Left kidney (tissue), 1 donor: ENCODE measurements at regions not wholly inside any gene's neighbourhood (a gene's known extent, or its start where the extent isn't known, plus 50 kb on each side); places are given as distances from the start of the nearest gene placed in this dataset.
A peak's percentile ranks its signal among the peaks of the same experiment; 100 is the strongest.
"Not testable (repeated sequence)": the region's sequence is repeated elsewhere in the genome, so short reads cannot be mapped to it uniquely, and the experiment has no call there.

ENCODE experiments used
- DNase-seq: peaks from one replicate; pipeline ENCODE4 v3.0.0-alpha.2; 2013

DNA sequence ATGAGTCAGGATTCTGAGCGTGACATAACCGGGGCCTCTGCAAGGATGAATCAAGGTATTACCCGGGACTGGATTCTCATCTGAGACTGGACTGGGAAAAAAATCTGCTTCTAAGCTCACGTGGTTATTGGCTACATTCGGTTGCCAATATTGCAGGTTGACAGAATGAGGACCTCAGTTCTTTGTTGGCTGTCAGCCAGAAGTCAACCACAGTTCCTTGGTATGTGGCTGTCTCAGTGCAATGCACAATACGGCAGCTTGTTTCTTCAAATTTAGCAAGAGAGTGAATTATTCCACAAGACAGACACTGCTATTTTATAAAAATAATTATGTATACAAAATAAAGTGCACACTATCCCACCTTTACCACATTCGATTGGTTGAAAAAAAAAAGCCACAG is 424.2 kb downstream of the KLHL4 start:
- DNase-seq = no peak

DNA sequence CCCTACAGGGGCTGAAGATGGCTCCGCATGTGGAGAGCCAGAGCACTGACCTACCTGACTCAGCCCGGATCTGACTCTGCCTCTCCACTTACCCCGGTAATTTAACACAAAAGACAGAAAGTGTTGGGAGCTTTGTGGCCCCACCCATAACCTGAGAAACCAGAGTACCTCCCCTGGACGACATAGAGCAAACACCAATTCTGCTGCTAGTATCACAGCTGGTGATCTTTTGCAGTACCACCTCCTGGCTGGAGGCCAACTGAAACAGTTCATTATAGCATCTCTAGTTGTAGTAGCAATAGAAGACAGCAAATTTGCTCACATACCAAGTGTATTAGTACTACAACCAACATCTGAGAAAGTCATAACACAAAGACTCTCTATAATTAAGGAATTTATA is 443.9 kb downstream of the KLHL4 start:
- DNase-seq = no peak

DNA sequence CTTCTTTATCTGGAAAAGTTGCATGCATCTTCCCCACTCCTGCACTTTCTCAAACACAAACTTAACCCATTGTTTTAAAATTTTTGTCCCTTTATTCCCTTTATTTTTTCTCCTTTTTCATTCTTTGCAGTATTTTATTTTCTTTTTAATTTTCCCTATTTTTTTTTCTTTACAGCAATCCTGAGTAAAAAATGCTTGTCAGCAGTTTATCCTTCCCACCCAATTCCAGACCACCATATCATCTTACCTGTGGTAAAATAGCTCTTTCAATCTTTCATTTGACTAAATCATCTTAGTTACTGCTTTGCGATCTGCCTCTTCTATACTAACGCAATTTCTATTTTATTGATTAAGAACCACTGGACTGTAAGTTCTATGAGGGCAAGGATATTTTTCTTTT is 450.5 kb downstream of the KLHL4 start:
- DNase-seq = no peak

DNA sequence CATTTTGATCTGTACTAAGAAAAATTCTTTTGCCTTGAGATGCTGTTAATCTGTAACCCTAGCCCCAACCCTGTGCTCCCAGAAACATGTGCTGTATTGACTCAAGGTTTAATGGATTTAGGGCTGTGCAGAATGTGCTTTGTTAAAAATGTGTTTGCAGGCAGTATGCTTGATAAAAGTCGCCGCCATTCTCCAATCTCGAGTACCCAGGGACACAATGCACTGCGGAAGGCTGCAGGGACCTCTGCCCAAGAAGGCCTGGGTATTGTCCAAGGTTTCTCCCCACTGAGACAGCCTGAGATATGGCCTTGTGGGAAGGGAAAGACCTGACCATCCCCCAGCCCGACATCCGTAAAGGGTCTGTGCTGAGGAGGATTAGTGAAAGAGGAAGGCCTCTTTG is 454.5 kb downstream of the KLHL4 start:
- not testable (repeated sequence) for DNase-seq

DNA sequence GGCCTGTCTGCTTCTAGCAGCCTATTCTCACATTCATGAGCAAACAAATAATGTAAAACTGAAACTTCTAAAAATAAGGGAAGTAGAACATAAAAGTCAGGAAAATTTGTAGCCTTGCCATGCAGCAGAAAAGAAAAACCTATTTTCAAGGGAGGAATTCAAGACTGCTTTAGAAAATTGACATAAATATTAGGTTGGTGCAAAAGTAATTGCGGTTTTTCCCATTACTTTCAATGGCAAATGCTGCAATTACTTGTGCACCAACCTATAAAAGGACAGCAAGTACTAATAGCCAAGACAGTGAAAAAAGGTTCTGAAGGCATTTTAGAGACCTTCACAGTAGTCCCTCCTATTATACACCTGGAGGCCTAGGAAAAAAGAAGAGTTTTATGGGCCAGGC is 457.8 kb downstream of the KLHL4 start:
- DNase-seq = no peak

DNA sequence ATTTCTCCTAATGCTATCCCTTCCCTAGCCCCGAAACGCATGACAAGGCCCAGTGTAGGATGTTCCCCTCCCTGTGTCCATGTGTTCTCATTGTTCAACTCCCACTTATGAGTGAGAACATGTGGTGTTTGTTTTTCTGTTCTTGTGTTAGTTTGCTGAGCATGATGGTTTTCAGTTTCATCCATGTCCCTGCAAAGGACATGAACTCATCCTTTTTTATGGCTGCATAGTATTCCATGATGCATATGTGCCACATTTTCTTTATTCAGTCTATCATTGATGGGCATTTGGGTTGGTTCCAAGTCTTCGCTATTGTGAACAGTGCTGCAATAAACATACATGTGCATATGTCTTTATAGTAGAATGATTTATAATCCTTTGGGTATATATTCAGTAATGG is 490.3 kb downstream of the KLHL4 start:
- DNase-seq = not testable (repeated sequence)

DNA sequence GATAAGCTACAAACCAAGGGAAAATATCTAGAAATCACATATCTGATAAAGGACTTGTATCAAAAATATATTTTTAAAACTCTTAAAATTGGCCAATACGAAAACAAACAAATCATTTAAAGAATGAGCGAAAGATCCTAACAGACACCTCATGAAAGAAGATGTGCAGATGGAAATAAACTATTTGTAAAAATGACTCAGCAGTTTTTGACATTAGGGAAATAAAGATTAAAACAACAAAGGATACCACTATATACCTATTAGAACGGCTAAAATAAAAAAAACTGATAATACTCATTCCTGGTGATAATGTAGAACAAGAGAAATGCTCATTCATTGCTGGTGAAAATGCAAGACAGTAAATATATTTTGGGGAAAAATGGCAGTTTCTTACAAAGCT is 506.4 kb downstream of the KLHL4 start:
- no peak for DNase-seq

DNA sequence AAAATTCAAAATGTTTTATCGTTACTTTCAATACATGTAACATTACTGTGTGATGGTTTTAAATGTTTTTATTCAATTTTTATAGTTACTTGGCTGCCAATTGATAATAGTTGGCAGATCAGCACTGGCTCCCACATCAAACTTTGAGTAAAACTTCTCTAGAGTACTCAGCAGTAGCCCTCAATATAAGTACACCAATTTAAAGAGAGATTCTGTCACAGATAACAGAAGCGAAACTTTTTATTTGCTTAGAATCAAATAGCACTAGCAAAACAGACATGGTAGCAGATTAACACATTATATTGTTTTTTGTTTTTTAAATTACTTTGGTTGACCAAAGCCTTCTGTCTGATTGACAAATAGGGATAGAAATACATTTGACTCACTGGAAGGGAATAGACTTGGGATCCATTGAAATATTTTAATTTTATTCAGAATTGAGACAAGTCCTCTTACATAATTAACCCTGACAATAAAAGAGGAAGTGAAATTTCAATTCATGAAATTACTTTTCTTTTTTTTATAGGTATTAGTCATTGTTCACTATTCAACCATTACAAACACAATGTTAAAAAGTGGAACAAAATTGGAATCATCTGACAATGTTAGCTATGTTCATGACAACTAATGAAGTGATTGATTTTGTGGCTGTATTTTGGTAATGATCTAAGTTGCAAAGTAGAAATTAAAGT is 554.9 kb downstream of the KLHL4 start:
- no peak for DNase-seq

DNA sequence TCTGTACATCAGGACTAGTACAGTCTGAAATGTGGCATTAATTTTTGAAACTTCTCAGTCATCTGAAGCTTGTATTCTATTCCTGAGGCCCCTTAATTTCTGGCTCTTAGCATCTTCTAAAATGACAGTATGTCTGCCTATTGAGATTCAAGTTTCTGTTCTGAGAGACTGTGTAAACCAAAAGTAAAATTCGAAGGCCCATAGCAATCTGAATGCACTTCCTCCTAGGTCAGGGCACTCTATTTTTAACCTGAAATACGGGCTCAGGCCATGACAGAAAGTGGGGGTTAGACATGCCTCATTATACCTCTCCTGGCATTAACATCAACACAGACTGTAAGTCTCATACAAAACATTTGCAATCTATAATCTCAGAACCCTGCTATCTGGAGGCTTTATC is 584.4 kb downstream of the KLHL4 start:
- no peak for DNase-seq

DNA sequence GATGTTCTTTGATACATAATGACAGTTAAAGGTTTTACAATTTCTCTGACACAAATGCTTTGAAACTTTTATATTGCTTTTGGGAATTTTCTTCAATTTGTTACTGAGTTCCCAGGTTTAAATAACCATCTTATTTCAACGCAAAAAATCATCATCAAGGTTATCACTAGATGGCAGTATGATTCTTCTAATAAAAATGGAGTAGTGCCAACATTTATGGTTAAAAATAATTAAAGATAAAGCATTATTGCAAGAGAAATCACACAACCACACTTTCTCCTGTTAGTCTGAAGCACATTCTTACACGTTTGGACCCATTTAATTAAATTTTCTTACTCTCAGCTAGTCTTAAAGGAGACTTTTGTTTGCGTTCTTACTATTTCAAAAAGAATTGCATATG is 611.3 kb upstream of the CPXCR1 start:
- DNase-seq = peak; percentile 2

DNA sequence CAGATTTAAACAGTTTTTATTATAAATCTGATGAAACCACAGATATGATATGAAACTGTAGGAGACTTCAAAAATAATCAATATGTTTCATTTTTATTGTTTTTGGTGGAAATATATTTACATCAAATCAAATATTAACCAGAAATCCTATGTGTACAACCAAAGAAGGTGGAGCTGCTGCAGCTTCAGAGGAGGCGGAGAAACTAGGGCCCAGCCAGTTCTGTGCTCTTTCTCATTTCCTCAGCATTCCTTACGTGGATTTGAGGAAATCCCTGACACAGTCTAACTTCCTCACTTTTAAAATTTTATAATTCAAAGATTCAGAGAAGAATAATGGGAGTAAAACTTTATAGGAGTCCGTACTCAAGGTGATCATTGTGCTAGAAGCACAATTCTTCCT is 610.7 kb upstream of the CPXCR1 start:
- no peak for DNase-seq

DNA sequence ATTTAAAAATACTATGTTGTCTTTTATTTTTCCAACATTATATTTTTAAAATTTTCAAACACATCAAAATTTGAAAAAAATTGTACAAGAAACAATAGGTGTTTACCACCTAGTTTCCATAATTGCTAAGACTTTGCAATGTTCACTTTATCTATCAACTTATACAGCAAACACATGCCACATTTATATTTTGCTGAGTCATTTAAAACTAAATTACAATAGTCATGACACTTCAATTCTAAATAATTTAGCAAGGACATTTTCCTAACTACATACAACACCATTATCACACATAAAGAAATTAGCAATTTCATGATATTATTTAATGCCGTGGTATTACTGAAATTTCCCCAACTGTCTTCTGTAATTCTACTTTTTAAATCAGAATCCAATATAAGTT is 600.4 kb upstream of the CPXCR1 start:
- no peak for DNase-seq

DNA sequence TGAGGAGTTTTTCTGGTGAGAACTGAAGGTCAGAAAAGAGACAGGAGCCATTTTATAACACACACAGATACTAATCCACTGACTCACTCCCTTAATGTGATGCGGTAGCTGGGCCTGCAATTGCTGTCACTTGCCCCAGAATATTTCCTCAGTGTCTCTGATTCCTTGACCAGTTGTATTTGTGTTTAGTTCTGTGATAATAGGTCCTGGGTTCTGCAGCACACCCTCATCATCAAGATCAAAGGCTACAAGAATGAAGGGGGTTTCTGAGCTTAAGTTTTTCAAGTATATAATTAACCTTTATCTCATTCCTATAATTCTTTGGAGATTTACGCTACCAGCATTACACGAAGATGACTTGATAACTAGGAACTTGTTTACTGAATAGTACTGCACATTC is 576.5 kb upstream of the CPXCR1 start:
- no peak for DNase-seq

DNA sequence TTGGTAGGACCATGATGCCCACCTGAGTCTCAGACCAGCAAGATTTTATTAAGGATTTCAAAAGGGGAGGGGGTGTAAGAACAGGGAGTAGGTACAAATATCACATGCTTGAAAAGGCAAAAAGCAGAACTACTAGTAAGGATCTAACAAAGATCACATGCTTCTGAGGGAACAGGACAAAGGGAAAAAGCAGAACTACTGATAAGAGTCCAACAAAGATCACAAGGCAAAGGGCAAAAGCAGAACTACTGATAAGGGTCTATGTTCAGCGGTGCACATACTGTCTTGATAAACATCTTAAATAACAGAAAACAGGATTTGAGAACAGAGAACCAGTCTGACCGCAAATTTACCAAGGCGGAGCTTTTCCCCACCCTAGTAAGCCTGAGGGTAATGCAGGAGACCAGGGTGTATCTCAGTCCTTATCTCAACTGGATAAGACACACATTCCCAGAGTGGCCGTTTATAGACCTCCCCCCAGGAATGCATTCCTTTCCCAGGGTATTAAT is 573.0 kb upstream of the CPXCR1 start:
- not testable (repeated sequence) for DNase-seq

DNA sequence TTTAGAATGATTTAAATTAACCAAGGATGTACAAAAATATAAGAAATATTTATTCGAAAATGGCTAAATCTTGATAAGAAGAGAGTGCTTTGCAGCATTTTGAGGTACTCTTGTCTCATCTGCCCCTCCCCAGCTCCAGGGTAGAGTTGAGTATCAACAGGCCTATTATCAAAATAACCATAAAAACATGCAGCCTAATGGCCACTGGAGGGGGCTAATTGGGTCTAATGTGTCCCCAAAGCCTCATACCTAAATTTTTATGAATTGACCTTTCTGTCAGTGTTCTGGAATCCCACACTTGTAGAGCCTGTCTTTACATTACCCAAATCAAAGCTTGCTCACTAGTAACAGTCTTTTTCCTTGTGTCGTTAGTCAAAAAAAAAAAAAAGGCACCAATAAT is 544.9 kb upstream of the CPXCR1 start:
- no peak for DNase-seq

DNA sequence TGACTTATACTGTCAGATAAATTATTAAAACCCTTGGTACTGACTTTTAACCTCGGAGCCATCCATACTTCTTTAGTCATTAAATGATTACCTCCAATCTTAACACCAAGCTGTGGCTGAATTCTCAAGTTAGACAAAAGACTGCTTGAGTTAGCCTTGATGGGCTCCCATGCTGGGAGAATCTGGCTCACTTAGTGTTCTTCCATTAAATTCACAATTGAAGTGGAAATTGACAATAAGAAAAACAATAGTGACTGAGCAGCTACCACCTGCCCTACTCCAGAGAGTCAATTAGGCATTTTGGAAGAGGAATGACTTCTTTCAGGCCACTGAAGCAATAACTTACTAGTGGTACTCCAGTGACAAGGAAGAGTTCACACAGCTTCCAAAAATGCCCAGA is 503.0 kb upstream of the CPXCR1 start:
- DNase-seq = no peak

DNA sequence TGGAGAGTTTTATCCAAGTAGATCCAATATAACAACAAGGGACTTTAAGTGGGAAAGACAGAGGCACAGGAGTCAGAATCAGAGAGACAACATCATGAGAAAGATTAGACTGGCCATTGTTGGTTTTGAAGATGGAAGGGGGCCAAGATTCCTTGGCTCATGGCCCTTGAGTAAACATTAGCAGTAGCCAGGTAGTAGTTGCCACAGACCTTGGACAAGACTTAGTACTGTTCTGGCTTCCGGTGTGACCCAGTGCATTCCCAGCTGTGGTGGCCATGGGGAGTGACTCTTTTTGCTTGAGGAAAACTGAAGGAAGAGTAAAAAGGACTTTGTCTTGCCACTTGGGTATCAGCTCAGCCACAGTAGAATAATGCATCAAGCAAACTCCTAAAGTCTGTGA is 462.2 kb upstream of the CPXCR1 start:
- DNase-seq = no peak

DNA sequence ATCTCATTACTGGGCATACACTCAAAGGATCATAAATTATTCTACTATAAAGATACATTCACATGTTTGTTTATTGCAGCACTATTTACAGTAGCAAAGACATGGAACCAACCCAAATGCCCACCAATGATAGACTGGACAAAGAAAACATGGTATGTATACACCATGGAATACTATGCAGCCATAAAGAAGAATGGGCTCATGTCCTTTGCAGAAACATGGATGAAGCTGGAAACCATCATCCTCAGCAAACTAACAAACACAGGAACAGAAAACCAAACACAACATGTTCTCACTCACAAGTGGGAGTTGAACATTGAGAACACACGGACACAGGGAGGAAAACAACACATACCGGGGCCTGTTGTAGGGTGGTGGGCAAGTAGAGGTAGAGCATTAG is 433.1 kb upstream of the CPXCR1 start:
- DNase-seq = not testable (repeated sequence)

DNA sequence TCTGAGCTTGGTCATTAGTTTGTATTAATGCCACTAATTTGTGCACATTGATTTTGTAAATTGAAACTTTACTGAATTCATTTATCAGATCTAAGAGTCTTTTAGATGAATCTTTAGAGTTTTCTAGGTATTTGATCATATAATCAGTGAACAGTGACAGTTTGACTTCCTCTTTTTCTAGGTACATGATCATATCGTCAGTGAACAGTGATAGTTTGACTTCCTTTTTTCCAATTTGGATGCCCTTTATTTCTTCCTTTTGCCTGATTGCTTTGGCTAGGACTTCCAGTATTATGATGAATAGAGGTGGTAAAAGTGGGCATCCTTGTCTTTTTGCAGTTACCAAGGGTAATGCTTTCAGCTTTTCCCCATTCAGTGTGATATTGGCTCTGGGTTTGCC is 421.4 kb upstream of the CPXCR1 start:
- DNase-seq = no peak

DNA sequence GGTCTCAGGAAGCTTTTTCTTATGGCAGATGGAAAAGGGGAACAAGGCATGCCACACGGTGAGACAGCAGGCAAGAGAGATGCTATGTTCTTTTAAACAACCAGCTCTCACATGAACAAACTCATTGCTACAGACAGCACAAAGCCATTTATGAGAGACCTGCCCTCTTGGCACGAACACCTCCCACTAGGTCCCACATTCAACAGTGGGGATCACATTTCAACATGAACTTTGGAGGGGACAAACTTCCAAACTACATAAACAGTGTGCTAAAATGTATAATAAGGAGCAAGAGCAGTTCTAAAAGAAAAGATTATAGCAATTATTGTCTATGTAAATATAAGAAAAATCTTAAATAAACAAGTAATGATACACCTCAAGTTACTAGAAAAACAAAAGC is 391.8 kb upstream of the CPXCR1 start:
- DNase-seq = no peak

DNA sequence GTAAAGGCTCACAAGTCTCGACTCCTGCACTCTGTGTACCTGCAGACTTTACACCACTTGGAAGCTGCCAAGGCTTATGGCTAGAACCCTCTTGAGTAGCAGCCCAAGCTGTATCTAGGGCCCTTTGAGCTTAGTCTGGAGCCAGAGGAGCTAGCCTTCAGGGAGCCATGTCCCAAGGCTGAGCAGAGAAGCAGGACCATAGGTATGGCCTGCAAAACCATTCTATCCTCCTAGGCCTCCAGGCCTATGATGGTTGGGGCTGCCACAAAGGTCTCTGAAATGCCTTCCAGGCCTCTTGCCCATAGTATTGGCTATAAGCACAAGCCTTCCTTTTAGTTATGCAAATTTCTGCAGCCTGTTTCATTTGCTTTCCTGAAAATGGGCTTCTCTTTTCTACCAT is 380.7 kb upstream of the CPXCR1 start:
- DNase-seq = no peak

DNA sequence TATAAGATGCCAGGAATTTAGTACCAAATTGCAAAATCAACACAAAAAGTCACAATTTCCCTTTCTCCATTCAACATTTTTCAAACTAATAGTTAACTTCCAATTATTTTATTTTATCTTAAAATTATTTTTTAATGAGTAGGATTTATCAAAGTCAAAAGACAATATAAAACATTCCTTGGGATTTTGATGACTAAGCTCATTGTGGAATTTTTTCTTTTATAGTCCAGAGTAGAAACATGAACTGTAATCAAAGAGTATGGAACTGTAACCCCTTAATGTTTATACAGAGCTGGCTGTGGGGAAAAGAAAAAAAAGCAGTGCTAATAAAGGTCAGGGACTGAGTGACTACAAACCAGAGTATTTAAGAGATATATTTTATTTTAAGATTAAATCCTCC is 368.6 kb upstream of the CPXCR1 start:
- no peak for DNase-seq

DNA sequence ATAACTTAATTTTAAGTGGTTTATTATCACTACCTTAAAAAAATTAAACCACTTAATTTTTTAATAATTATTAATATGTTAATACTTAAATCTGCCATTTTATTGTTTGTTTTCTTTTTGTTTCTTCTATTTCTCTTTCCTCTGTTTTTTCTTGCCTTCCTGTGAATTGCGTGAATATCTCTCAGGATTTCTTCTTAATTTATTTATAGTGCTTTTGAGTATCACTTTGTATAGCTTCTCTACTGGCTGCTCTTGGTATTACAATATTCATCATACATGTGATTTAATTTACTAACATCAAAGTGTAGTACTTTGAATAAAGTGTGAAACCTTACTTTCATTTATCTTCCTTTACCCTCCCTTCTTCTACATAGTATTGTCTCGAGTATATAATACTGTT is 349.5 kb upstream of the CPXCR1 start:
- DNase-seq = no peak

DNA sequence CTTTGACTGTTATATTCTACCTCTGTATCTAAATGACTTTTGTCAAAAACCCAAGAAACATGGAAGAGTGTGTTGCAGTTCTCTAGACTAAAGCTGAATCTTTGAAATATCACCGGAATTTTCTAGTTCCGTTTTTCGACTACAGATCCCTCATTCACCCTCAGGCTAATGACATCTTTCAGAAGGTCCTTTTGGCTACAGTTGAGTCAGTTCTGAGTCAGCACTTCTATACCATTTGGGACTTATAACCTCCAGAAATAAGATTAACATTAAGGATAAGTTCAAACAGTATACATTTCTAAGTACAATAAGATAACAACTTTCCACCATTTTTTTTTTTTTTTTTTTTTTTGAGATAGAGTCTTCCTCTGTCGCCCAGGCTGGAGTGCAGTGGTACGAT is 331.0 kb upstream of the CPXCR1 start:
- no peak for DNase-seq

DNA sequence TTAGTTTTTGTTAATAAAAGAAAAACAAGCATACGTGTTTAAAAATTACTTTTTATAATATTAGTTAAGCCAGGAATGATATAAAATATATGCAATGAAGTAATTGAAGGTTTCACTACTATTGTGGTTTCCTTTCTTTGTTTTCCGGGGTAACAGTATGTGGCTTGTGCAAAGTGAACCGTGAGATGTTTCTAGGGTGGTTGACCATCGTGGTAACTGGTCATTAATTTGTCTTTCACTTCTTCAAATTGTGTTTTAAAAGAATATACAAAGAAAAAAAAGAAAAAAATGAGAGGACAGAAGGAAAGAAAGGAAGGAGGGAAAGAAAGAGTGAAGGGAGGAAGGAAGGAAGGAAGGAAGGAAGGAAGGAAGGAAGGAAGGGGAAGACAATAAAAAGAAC is 330.1 kb upstream of the CPXCR1 start:
- no peak for DNase-seq
